Upper lobe of left lung (tissue), 6 donors: ENCODE measurements at regions not wholly inside any gene's neighbourhood (a gene's known extent, or its start where the extent isn't known, plus 50 kb on each side); places are given as distances from the start of the nearest gene placed in this dataset.

ENCODE experiments used
- ATAC-seq, 2 donors: fragments of 200-7000 bp; cut with Tn5 transposase; one replicate each; pipeline ENCODE4 v1.9.1; 2022; ENCODE audit warnings: mild to moderate bottlenecking in 2 of 2, moderate library complexity in 2 of 2; ENCODE audit not compliant: low FRiP score in 2 of 2
- DNase-seq, 2 donors: peaks; one replicate each; pipeline ENCODE4 v3.0.0-alpha.2; 2019 to 2020
- H3K27ac ChIP-seq, 4 donors: fragments of 200-600 bp; sonication (generic); one replicate each; pipeline ENCODE4 v1.5.1; 2016 to 2019
- H3K27me3 ChIP-seq, 4 donors: fragments of 200-600 bp; sonication (generic); one replicate each; pipeline ENCODE4 v1.5.1; 2017 to 2019
- H3K36me3 ChIP-seq, 4 donors: fragments of 200-600 bp; sonication (generic); one replicate each; pipeline ENCODE4 v1.5.1; 2016 to 2019
- H3K4me1 ChIP-seq, 4 donors: fragments of 200-600 bp; sonication (generic); one replicate each; pipeline ENCODE4 v1.5.1; 2018 to 2019
- H3K4me3 ChIP-seq, 4 donors: fragments of 200-600 bp; sonication (generic); one replicate each; pipeline ENCODE4 v1.5.1; 2017 to 2019; ENCODE audit warnings: mild to moderate bottlenecking in 2 of 4, moderate library complexity in 1 of 4
- H3K9me3 ChIP-seq, 4 donors: fragments of 200-600 bp; sonication (generic); one replicate each; pipeline ENCODE4 v1.5.1; 2018 to 2019
- EP300 ChIP-seq, 4 donors: sonication (generic); formaldehyde crosslinking; IDR thresholded peaks; one replicate each; pipeline ENCODE4 v1.5.1; 2017; ENCODE audit warnings: antibody characterized with exemption in 4 of 4, control low read depth in 2 of 4
- POLR2A ChIP-seq, 4 donors: fragments of 450-650 bp; IDR thresholded peaks; one replicate each; pipeline ENCODE4 v1.5.1; 2016 to 2017; ENCODE audit warnings: antibody characterized with exemption in 4 of 4, mild to moderate bottlenecking in 2 of 4
- POLR2AphosphoS5 ChIP-seq, 2 donors: sonication (generic); formaldehyde crosslinking; IDR thresholded peaks; one replicate each; pipeline ENCODE4 v1.5.1; 2017; ENCODE audit warnings: antibody characterized with exemption in 2 of 2
- WGBS, 2 donors: methylation state at CpG; one replicate each; pipeline ENCODE4 v1.1.5; 2017 to 2018; 5-methylcytosine and 5-hydroxymethylcytosine counted together
- TF ChIP-seq, protein P1 (sequence below), 6 experiments: fragments of 450-650 bp in 4 of 6; fragments of 200-600 bp in 2 of 6; sonication (generic) in 2 of 6; IDR thresholded peaks; one replicate each; pipeline ENCODE4 v1.5.1; 2016 to 2019; ENCODE audit warnings: antibody characterized with exemption in 6 of 6
- donor health status: DM: no; HTN: no; CAD: no; lungs with moderate emphysema.
- donor health status: DM: no; HTN: yes; CAD: no; lungs with severe emphysema.

- ATAC-seq (no peak), DNase-seq (no peak)
- peaks cover 0 to 5% (median 2%) of the 10 kb centered on the region in 4 donors for H3K9me3 ChIP-seq
- no peaks in the 10 kb centered on the region for H3K36me3 ChIP-seq
- 74 to 75% methylated on average over 3 of the region's 3 CpGs for WGBS, 2 donors
- TF ChIP-seq, protein P1, sequence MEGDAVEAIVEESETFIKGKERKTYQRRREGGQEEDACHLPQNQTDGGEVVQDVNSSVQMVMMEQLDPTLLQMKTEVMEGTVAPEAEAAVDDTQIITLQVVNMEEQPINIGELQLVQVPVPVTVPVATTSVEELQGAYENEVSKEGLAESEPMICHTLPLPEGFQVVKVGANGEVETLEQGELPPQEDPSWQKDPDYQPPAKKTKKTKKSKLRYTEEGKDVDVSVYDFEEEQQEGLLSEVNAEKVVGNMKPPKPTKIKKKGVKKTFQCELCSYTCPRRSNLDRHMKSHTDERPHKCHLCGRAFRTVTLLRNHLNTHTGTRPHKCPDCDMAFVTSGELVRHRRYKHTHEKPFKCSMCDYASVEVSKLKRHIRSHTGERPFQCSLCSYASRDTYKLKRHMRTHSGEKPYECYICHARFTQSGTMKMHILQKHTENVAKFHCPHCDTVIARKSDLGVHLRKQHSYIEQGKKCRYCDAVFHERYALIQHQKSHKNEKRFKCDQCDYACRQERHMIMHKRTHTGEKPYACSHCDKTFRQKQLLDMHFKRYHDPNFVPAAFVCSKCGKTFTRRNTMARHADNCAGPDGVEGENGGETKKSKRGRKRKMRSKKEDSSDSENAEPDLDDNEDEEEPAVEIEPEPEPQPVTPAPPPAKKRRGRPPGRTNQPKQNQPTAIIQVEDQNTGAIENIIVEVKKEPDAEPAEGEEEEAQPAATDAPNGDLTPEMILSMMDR (IDR thresholded peaks at IDR 0.05), result no peak
- TF ChIP-seq POLR2AphosphoS5 (IDR thresholded peaks at IDR 0.05) (no peak), EP300 (IDR thresholded peaks at IDR 0.05) (no peak), POLR2A (IDR thresholded peaks at IDR 0.05) (no peak)
- H3K4me3 ChIP-seq, result no peak overlapping the region
- H3K27ac ChIP-seq, result peak overlapping the region; percentile 30 to 82 (median 66)
- H3K27me3 ChIP-seq, result no peaks in the 10 kb centered on the region
- peaks cover 7 to 17% (median 10%) of the 10 kb centered on the region in 4 donors for H3K4me1 ChIP-seq
Observed at GRCh38 chr12:93243382-93243688, 134.4 kb upstream of the NUDT4 start.

DNA sequence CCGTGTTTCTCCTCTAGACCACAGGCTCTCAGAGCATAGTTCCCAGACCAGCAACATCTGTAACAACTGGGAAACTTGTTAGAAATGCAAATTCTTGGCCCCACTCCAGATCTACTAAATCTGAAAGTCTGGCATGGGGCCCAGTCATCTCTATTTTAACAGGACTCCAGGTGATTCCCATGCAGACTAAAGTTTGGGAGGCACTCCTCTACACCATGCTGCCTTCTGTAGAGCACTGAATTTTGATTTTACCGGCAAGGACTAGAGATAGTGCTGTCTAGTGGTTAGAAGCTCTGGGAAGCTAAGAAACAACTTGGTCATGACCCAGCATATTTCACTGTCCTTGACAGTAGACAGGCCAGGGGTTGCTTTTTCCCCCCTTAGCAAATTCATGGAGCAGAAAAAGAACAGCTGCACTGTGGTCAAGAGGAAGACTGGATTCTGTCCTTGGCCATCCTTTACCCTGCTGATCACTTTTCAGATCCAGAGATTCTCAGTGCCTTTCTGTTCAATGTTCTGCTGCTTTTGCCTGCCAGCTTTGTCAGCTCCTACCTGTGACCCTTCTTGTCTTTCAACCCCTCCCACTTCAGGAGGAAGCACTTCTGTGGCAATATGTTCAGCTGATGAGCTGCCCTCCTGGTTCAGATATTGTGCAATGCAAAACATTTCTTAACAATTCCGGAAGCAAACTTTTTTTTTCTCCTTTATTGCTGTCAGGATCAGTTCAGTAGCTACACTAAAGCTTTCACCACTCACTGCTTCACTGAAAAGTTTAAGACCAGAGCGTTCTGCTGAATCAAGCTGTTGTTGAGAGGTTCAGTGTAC lies 133.8 kb upstream of the NUDT4 start:
- 16 to 45% methylated on average over 4 of the region's 4 CpGs for WGBS, 2 donors
- DNase-seq, result peak in 1 of 2 donors; percentile 76
- peaks cover 7 to 17% (median 10%) of the 10 kb centered on the region in 4 donors for H3K4me1 ChIP-seq
- TF ChIP-seq POLR2AphosphoS5 (IDR thresholded peaks at IDR 0.05) (peak; percentile 78), POLR2A (IDR thresholded peaks at IDR 0.05) (peak in 1 of 4 donors; percentile 37), EP300 (IDR thresholded peaks at IDR 0.05) (peak in 1 of 4 donors; percentile 82)
- TF ChIP-seq, protein P1 (IDR thresholded peaks at IDR 0.05), result no peak
- peak; percentile 74 to 80 for ATAC-seq
- no peak overlapping the region for H3K4me3 ChIP-seq
- peak overlapping the region; percentile 44 to 82 (median 66) for H3K27ac ChIP-seq
- H3K9me3 ChIP-seq, result peaks cover 0 to 5% (median 2%) of the 10 kb centered on the region in 4 donors
- H3K36me3 ChIP-seq, result no peaks in the 10 kb centered on the region
- no peaks in the 10 kb centered on the region for H3K27me3 ChIP-seq

DNA sequence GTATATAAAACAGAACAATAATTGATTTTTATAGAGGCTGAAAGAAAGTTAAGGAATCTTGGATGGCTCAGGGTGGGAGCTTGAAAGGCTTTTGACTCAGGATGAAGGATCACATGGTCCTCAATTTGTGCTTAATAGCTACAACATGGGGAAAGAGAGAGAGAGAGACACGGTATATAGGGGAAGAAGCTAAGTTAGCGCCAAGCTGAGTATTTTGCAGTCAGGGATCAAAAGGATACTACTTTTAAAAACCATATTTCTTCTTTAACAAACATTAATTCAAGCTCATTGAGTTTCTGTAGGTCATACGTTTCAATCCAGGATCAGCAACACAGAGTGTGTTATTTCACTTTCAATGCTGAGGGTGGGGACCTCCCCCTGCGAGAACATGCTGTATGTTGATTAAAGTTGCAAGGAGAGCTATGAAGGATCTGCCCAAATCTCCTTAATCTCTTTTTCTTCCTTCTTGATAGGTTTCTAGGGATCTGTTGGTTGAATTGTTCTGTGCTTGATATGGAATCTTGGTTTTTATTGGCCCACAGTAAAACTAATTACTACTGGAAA lies 133.1 kb upstream of the NUDT4 start:
- Histone ChIP-seq H3K36me3 (no peaks in the 10 kb centered on the region), H3K27ac (peak overlapping the region; percentile 44 to 82 (median 66)), H3K4me1 (peaks cover 7 to 17% (median 10%) of the 10 kb centered on the region in 4 donors), H3K9me3 (peaks cover 0 to 2% (median under 1%) of the 10 kb centered on the region in 4 donors), H3K4me3 (peak overlapping the region in 1 of 4 donors; percentile 7), H3K27me3 (no peaks in the 10 kb centered on the region)
- TF ChIP-seq, protein P1 (IDR thresholded peaks at IDR 0.05), result no peak
- TF ChIP-seq POLR2AphosphoS5 (IDR thresholded peaks at IDR 0.05) (no peak), POLR2A (IDR thresholded peaks at IDR 0.05) (no peak), EP300 (IDR thresholded peaks at IDR 0.05) (no peak)
- DNase-seq (no peak), ATAC-seq (peak in 1 of 2 donors; percentile 40)
- 58 to 78% methylated on average over 4 of the region's 4 CpGs for WGBS, 2 donors

GRCh38 chr12:93245543-93245942 lies 132.2 kb upstream of the NUDT4 start:
- H3K36me3 ChIP-seq, result no peaks in the 10 kb centered on the region
- TF ChIP-seq POLR2A (IDR thresholded peaks at IDR 0.05) (no peak), POLR2AphosphoS5 (IDR thresholded peaks at IDR 0.05) (no peak), EP300 (IDR thresholded peaks at IDR 0.05) (no peak)
- TF ChIP-seq, protein P1 (IDR thresholded peaks at IDR 0.05), result no peak
- H3K27me3 ChIP-seq, result no peaks in the 10 kb centered on the region
- DNase-seq, result peak in 1 of 2 donors; percentile 17
- ATAC-seq, result no peak
- WGBS, 2 donors, result 82 to 84% methylated on average over 5 of the region's 5 CpGs
- no peak overlapping the region for H3K27ac ChIP-seq
- peaks cover 7 to 17% (median 10%) of the 10 kb centered on the region in 4 donors for H3K4me1 ChIP-seq
- H3K4me3 ChIP-seq, result no peak overlapping the region
- no peaks in the 10 kb centered on the region for H3K9me3 ChIP-seq
